Fibroblast of skin of back (primary cell): ENCODE measurements at regions not wholly inside any gene's neighbourhood (a gene's known extent, or its start where the extent isn't known, plus 50 kb on each side); places are given as distances from the start of the nearest gene placed in this dataset.
"Not testable (repeated sequence)": the region's sequence is repeated elsewhere in the genome, so short reads cannot be mapped to it uniquely, and the experiment has no call there.

Experiments used
- DNase-seq: peaks from one replicate; pipeline ENCODE4 v3.0.0-alpha.2; 2013

GRCh38 chr12:126397071-126397581, 1331.9 kb downstream of the AACS start:
- DNase-seq: no peak

GRCh38 chr12:126397660-126398059, 1332.4 kb downstream of the AACS start:
- no peak for DNase-seq

GRCh38 chr12:126400831-126401230, 1335.6 kb downstream of the AACS start:
- no peak for DNase-seq

- no peak for DNase-seq
Observed at GRCh38 chr12:126404293-126404881, 1339.2 kb downstream of the AACS start.

- no peak for DNase-seq
Observed at GRCh38 chr12:126418400-126418799, 1353.2 kb downstream of the AACS start.

- DNase-seq: no peak
Observed at GRCh38 chr12:126419131-126419530, 1353.9 kb downstream of the AACS start.

GRCh38 chr12:126424696-126425095, 1359.5 kb downstream of the AACS start:
- DNase-seq: no peak

GRCh38 chr12:126425264-126425663, 1360.0 kb downstream of the AACS start:
- DNase-seq: no peak

- DNase-seq: no peak
Observed at GRCh38 chr12:126428769-126429168, 1363.5 kb downstream of the AACS start.

- DNase-seq: no peak
Observed at GRCh38 chr12:126430921-126431320, 1365.7 kb downstream of the AACS start.

GRCh38 chr12:126431767-126432166, 1366.5 kb downstream of the AACS start:
- DNase-seq: no peak

GRCh38 chr12:126432780-126433179, 1367.5 kb downstream of the AACS start:
- no peak for DNase-seq

- DNase-seq: no peak
Observed at GRCh38 chr12:126434412-126434985, 1369.3 kb downstream of the AACS start.

- DNase-seq: no peak
Observed at GRCh38 chr12:126436041-126436440, 1370.8 kb downstream of the AACS start.

- DNase-seq: no peak
Observed at GRCh38 chr12:126437934-126438333, 1372.7 kb downstream of the AACS start.

- DNase-seq: no peak
Observed at GRCh38 chr12:126443977-126444376, 1378.7 kb downstream of the AACS start.

- DNase-seq: no peak
Observed at GRCh38 chr12:126447346-126447745, 1382.1 kb downstream of the AACS start.

- DNase-seq: no peak
Observed at GRCh38 chr12:126451809-126452208, 1386.6 kb downstream of the AACS start.

- not testable (repeated sequence) for DNase-seq
Observed at GRCh38 chr12:126452686-126453085, 1387.5 kb downstream of the AACS start.

GRCh38 chr12:126454581-126454980, 1389.3 kb downstream of the AACS start:
- no peak for DNase-seq

GRCh38 chr12:126457776-126458175, 1392.5 kb downstream of the AACS start:
- no peak for DNase-seq

- no peak for DNase-seq
Observed at GRCh38 chr12:126464153-126464552, 1398.9 kb downstream of the AACS start.

GRCh38 chr12:126469211-126469610, 1404.0 kb downstream of the AACS start:
- no peak for DNase-seq

GRCh38 chr12:126474703-126475102, 1409.5 kb downstream of the AACS start:
- no peak for DNase-seq

GRCh38 chr12:126480451-126480850, 1415.2 kb downstream of the AACS start:
- no peak for DNase-seq
